H1 (cell line): ENCODE measurements at regions not wholly inside any gene's neighbourhood (a gene's known extent, or its start where the extent isn't known, plus 50 kb on each side); places are given as distances from the start of the nearest gene placed in this dataset.

ENCODE experiments used
- CTCF ChIA-PET: fragments of 300-600 bp; sonication (Branson Sonifier 250); formaldehyde crosslinking; loops from one replicate; lab custom pipeline; 2021; ENCODE audit not compliant: partially characterized antibody; lab: Charles Lee
- POLR2A ChIA-PET: fragments of 300-600 bp; sonication (Branson Sonifier 250); formaldehyde crosslinking; loops from one replicate; lab custom pipeline; 2021; ENCODE audit warnings: inconsistent platforms; ENCODE audit not compliant: partially characterized antibody; lab: Charles Lee
- DNase-seq, 2 experiments: peaks; one replicate each; pipeline versions ENCODE4 v3.0.0 to v3.0.0-alpha.2; 2010 to 2022; ENCODE audit warnings: low spot score in 2 of 2, low read depth in 1 of 2, mixed read lengths in 1 of 2
- FAIRE-seq: peaks from 2 replicates; lab custom pipeline; 2011; peaks lifted over from hg19 to GRCh38; lab: Jason Lieb, UNC
- H2AFZ ChIP-seq: 2 replicates; pipeline ENCODE4 v1.8.1; 2012; ENCODE audit warnings: low read length, inconsistent platforms
- H2AK5ac ChIP-seq: 2 replicates; pipeline ENCODE4 v1.6.1; 2013; ENCODE audit warnings: low read depth, low read length
- H2BK120ac ChIP-seq: replicated peaks from 2 replicates; pipeline ENCODE3; 2013; ENCODE audit warnings: low read depth, low read length, inconsistent platforms
- H2BK12ac ChIP-seq: 2 replicates; pipeline ENCODE4 v1.6.1; 2013; ENCODE audit warnings: low read depth, low read length
- H2BK15ac ChIP-seq: 2 replicates; pipeline ENCODE4 v1.6.1; 2013; ENCODE audit warnings: low read length
- H2BK20ac ChIP-seq: 2 replicates; pipeline ENCODE4 v1.6.1; 2013; ENCODE audit warnings: low read length
- H2BK5ac ChIP-seq: 2 replicates; pipeline ENCODE4 v1.6.1; 2013; ENCODE audit warnings: low read depth, low read length
- H3K14ac ChIP-seq: 2 replicates; pipeline ENCODE4 v1.6.1; 2013; ENCODE audit warnings: inconsistent platforms; ENCODE audit not compliant: insufficient read length
- H3K18ac ChIP-seq: 2 replicates; pipeline ENCODE4 v1.6.1; 2013; ENCODE audit warnings: low read length; ENCODE audit errors: extremely low read depth
- H3K23ac ChIP-seq: 2 replicates; pipeline ENCODE4 v1.6.1; 2013; ENCODE audit warnings: inconsistent platforms; ENCODE audit not compliant: insufficient read length
- H3K23me2 ChIP-seq: 2 replicates; pipeline ENCODE4 v1.6.1; 2013; ENCODE audit warnings: low read depth, low read length
- H3K27ac ChIP-seq: 2 replicates; pipeline ENCODE4 v1.6.1; 2011; ENCODE audit warnings: low read depth, low read length, inconsistent platforms
- H3K27me3 ChIP-seq, 4 experiments: replicated peaks in 1 of 4; 1 replicate in 1 of 4; 2 replicates in 3 of 4; pipeline versions ENCODE4 v1.6.1 to v1.8.1; 2011 to 2013; ENCODE audit warnings: low read length in 3 of 4, mild to moderate bottlenecking in 3 of 4, inconsistent platforms in 2 of 4, mixed read lengths in 2 of 4, moderate library complexity in 1 of 4; ENCODE audit not compliant: control insufficient read depth in 3 of 4, insufficient read depth in 3 of 4; ENCODE audit errors: extremely low read depth in 1 of 4
- H3K36me3 ChIP-seq, 4 experiments: 2 replicates each; pipeline versions ENCODE4 v1.6.1 to v1.8.1; 2011 to 2013; ENCODE audit warnings: mild to moderate bottlenecking in 4 of 4, low read length in 3 of 4, moderate library complexity in 2 of 4, control low read depth in 1 of 4, inconsistent platforms in 1 of 4; ENCODE audit not compliant: insufficient read depth in 4 of 4, control insufficient read depth in 2 of 4
- H3K4ac ChIP-seq: replicated peaks from 2 replicates; pipeline ENCODE3; 2013; ENCODE audit warnings: low read length, low read depth, mixed read lengths, inconsistent platforms; ENCODE audit not compliant: insufficient read length
- H3K4me1 ChIP-seq, 4 experiments: replicated peaks in 1 of 4; 1 replicate in 1 of 4; 2 replicates in 3 of 4; pipeline versions ENCODE4 v1.6.1 to v1.8.1; 2011 to 2013; ENCODE audit warnings: low read length in 3 of 4, inconsistent platforms in 2 of 4, mixed read lengths in 1 of 4; ENCODE audit not compliant: insufficient read depth in 4 of 4, control insufficient read depth in 3 of 4
- H3K4me2 ChIP-seq, 2 experiments: 2 replicates each; pipeline versions ENCODE4 v1.6.1 to v1.8.1; 2011 to 2013; ENCODE audit warnings: low read depth in 2 of 2, low read length in 2 of 2, control low read depth in 1 of 2, inconsistent platforms in 1 of 2, mild to moderate bottlenecking in 1 of 2; ENCODE audit not compliant: insufficient read depth in 1 of 2
- H3K4me3 ChIP-seq, 4 experiments: fragments of 200-600, 300-600 bp in 1 of 4; sonication (generic), shearing (Covaris generic), sonication (Bioruptor Twin) in 1 of 4; 2 replicates each; pipeline versions ENCODE4 v1.5.1 to v1.8.1; 2011 to 2016; ENCODE audit warnings: low read length in 4 of 4, low read depth in 3 of 4, control low read depth in 2 of 4, inconsistent platforms in 2 of 4, mild to moderate bottlenecking in 2 of 4, mixed read lengths in 1 of 4, moderate library complexity in 1 of 4; ENCODE audit not compliant: insufficient read depth in 2 of 4; ENCODE audit errors: extremely low read depth in 1 of 4
- H3K56ac ChIP-seq: replicated peaks from 2 replicates; pipeline ENCODE3; 2013; ENCODE audit warnings: low read depth, mild to moderate bottlenecking, mixed read lengths, low read length, inconsistent platforms; ENCODE audit not compliant: insufficient read length
- H3K79me1 ChIP-seq: 2 replicates; pipeline ENCODE4 v1.6.1; 2013; ENCODE audit warnings: low read depth, low read length, control low read depth
- H3K79me2 ChIP-seq, 2 experiments: 2 replicates each; pipeline versions ENCODE4 v1.6.1 to v1.8.1; 2012 to 2013; ENCODE audit warnings: low read length in 2 of 2, mild to moderate bottlenecking in 2 of 2, inconsistent platforms in 1 of 2; ENCODE audit not compliant: insufficient read depth in 2 of 2, control insufficient read depth in 1 of 2
- H3K9ac ChIP-seq, 4 experiments: replicated peaks in 1 of 4; 1 replicate in 1 of 4; 2 replicates in 3 of 4; pipeline versions ENCODE4 v1.6.1 to v1.8.1; 2011 to 2013; ENCODE audit warnings: low read depth in 3 of 4, low read length in 3 of 4, control low read depth in 2 of 4, mild to moderate bottlenecking in 2 of 4, moderate library complexity in 2 of 4, inconsistent platforms in 1 of 4; ENCODE audit errors: extremely low read depth in 1 of 4
- H3K9me3 ChIP-seq, 2 experiments: 2 replicates each; pipeline versions ENCODE4 v1.6.1 to v1.8.1; 2012 to 2013; ENCODE audit warnings: mild to moderate bottlenecking in 2 of 2, moderate library complexity in 2 of 2, control low read depth in 1 of 2, inconsistent platforms in 1 of 2, low read depth in 1 of 2, low read length in 1 of 2, mixed read lengths in 1 of 2; ENCODE audit not compliant: insufficient read depth in 2 of 2
- H4K20me1 ChIP-seq, 2 experiments: replicated peaks in 1 of 2; 2 replicates each; pipeline versions ENCODE3 to v1.8.1; 2011 to 2013; ENCODE audit warnings: inconsistent platforms in 2 of 2, low read length in 2 of 2, mild to moderate bottlenecking in 1 of 2; ENCODE audit not compliant: insufficient read depth in 2 of 2, control insufficient read depth in 1 of 2
- H4K5ac ChIP-seq: 2 replicates; pipeline ENCODE4 v1.6.1; 2013; ENCODE audit warnings: low read length, low read depth, mixed read lengths, inconsistent platforms; ENCODE audit not compliant: insufficient read length
- H4K8ac ChIP-seq: 2 replicates; pipeline ENCODE4 v1.8.0; 2013; ENCODE audit warnings: mild to moderate bottlenecking, moderate library complexity, low read length, inconsistent platforms; ENCODE audit not compliant: insufficient read depth; ENCODE audit errors: extremely low read depth
- H4K91ac ChIP-seq: replicated peaks from 2 replicates; pipeline ENCODE3; 2013; ENCODE audit warnings: low read length, mixed read lengths, inconsistent platforms; ENCODE audit not compliant: insufficient read length
- CBX5 ChIP-seq: fragments of 300-800, 300-1000 bp; sonication (generic); IDR thresholded peaks from 2 replicates; pipeline ENCODE4 v1.7.1; 2016; ENCODE audit warnings: antibody characterized with exemption, low read length, low read depth
- WGBS, 2 experiments: shearing (Covaris generic) in 1 of 2; methylation state at CpG; one replicate each; pipeline versions ENCODE4 v1.1.6 to v1.1.7; 2013 to 2015; ENCODE audit warnings: low lambda C conversion rate in 2 of 2, mixed read lengths in 2 of 2, inconsistent platforms in 1 of 2, low coverage in 1 of 2, missing lambda C conversion rate in 1 of 2; ENCODE audit not compliant: insufficient replicate concordance in 2 of 2, insufficient coverage in 1 of 2, insufficient read length in 1 of 2; ENCODE audit errors: extremely low coverage in 1 of 2, missing lambda C conversion rate in 1 of 2; 5-methylcytosine and 5-hydroxymethylcytosine counted together

- Histone ChIP-seq H3K79me1 (no peaks in the 10 kb centered on the region), H2BK120ac (no peak overlapping the region), H3K4ac (no peak overlapping the region), H3K14ac (no peak overlapping the region), H2AFZ (no peak overlapping the region), H3K79me2 (no peaks in the 10 kb centered on the region), H2BK5ac (no peak overlapping the region), H4K20me1 (no peaks in the 10 kb centered on the region), H2BK12ac (no peak overlapping the region), H2AK5ac (no peak overlapping the region), H4K91ac (no peak overlapping the region), H2BK15ac (no peak overlapping the region), H3K9ac (no peak overlapping the region), H3K9me3 (no peaks in the 10 kb centered on the region), H3K56ac (no peak overlapping the region), H3K36me3 (no peaks in the 10 kb centered on the region), H4K8ac (no peak overlapping the region), H3K4me2 (no peak overlapping the region), H3K23ac (no peak overlapping the region), H3K4me3 (no peak overlapping the region), H3K4me1 (no peaks in the 10 kb centered on the region), H3K23me2 (no peaks in the 10 kb centered on the region), H3K18ac (no peak overlapping the region), H2BK20ac (no peak overlapping the region), H3K27ac (no peak overlapping the region), H4K5ac (no peak overlapping the region), H3K27me3 (no peaks in the 10 kb centered on the region)
- FAIRE-seq, result no peak
- 89% methylated on average over 1 of the region's 1 CpG; no CpG with 5 or more reads in 1 of the 2 experiments for WGBS, 2 experiments
- ChIA-PET POLR2A (no interaction called here), CTCF (interaction anchor here (0.9 to 1.1 kb wide), 3 partner anchors 9 to 256 kb away, joined by 3 read pairs; no protein-coding TSS in a partner anchor)
- no peak for DNase-seq
- no peak for TF ChIP-seq CBX5
These were observed 65.2 kb upstream of the ZNF81 start for GRCh38 chrX:47771473-47771872.
